Adipocyte (in vitro differentiated cells): ENCODE measurements at regions not wholly inside any gene's neighbourhood (a gene's known extent, or its start where the extent isn't known, plus 50 kb on each side); places are given as distances from the start of the nearest gene placed in this dataset.
"Not testable (repeated sequence)": the region's sequence is repeated elsewhere in the genome, so short reads cannot be mapped to it uniquely, and the experiment has no call there.

Source experiments
- DNase-seq: peaks from one replicate; pipeline ENCODE4 v3.0.0-alpha.2; 2015; ENCODE audit warnings: low read depth
- H3K27me3 ChIP-seq: replicated peaks from 2 replicates; pipeline ENCODE4 v1.7.0; 2013; ENCODE audit warnings: mild to moderate bottlenecking, low read length, moderate library complexity; ENCODE audit not compliant: control insufficient read depth, insufficient read depth
- H3K36me3 ChIP-seq: 2 replicates; pipeline ENCODE4 v1.7.0; 2013; ENCODE audit warnings: low read length, mild to moderate bottlenecking, moderate library complexity; ENCODE audit not compliant: control insufficient read depth, insufficient read depth, severe bottlenecking
- H3K4me1 ChIP-seq: 2 replicates; pipeline ENCODE4 v1.7.0; 2013; ENCODE audit warnings: mild to moderate bottlenecking, low read length, moderate library complexity; ENCODE audit not compliant: control insufficient read depth, insufficient read depth
- H3K4me3 ChIP-seq: 2 replicates; pipeline ENCODE4 v1.7.0; 2013; ENCODE audit warnings: mild to moderate bottlenecking, low read length, moderate library complexity
- H3K9ac ChIP-seq: 2 replicates; pipeline ENCODE4 v1.7.0; 2013; ENCODE audit warnings: mild to moderate bottlenecking, low read length, moderate library complexity
- H3K9me3 ChIP-seq: 2 replicates; pipeline ENCODE4 v1.7.0; 2013; ENCODE audit warnings: mild to moderate bottlenecking, low read length, moderate library complexity; ENCODE audit not compliant: control insufficient read depth

DNA sequence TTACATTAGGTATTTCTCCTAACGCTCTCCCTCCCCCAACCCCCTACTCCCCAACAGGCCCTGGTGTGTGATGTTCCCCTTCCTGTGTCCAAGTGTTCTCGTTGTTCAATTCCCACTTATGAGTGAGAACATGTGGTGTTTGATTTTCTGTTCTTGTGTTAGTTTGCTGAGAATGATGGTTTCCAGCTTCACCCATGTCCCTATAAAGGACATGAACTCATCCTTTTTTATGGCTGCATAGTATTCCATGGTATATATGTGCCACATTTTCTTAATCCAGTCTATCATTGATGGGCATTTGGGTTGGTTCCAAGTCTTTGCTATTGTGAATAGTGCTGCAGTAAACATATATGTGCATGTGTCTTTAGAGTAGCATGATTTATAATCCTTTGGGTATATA is 162.1 kb upstream of the DLX2 start:
- H3K9me3 ChIP-seq, H3K36me3 ChIP-seq, DNase-seq: not testable (repeated sequence)

DNA sequence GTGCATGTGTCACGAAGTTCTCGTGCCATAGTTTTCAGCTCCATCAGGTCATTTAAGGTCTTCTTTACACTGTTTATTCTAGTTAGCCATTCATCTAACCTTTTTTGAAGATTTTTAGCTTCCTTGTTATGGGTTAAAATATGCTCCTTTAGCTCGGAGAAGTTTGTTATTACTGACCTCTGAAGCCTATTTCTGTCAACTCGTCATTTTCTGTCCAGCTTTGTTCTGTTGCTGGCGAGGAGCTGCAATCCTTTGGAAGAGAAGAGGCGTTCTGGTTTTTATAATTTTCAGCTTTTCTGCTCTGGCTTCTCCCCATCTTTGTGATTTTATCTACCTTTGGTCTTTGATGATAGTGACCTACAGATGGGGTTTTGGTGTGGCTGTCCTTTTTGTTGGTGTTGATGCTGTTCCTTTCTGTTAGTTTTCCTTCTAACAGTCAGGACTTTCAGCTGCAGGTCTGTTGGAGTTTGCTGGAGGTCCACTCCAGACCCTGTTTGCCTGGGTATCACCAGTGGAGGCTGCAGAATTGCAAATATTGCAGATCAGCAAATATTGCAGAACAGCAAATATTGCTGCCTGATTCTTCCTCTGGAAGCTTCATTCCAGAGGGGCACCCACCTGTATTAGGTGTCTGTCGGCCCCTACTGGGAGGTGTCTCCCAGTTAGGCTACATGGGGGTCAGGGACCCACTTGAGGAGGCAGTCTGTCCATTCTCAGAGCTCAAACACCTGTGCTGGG is 157.7 kb upstream of the ITGA6 start:
- H3K9me3 ChIP-seq, DNase-seq, H3K27me3 ChIP-seq, H3K4me3 ChIP-seq, H3K4me1 ChIP-seq, H3K36me3 ChIP-seq, H3K9ac ChIP-seq: not testable (repeated sequence)

More for the DNA sequence above, 162.1 kb upstream of the DLX2 start:
- not testable (repeated sequence) for H3K9ac ChIP-seq, H3K4me1 ChIP-seq, H3K4me3 ChIP-seq, H3K27me3 ChIP-seq

- H3K9me3 ChIP-seq = no peaks in the 10 kb centered on the region
- no peak for DNase-seq
- no peaks in the 10 kb centered on the region for H3K36me3 ChIP-seq
- no peak overlapping the region for H3K9ac ChIP-seq
- no peaks in the 10 kb centered on the region for H3K27me3 ChIP-seq
- no peaks in the 10 kb centered on the region for H3K4me1 ChIP-seq
- no peak overlapping the region for H3K4me3 ChIP-seq
Measured at GRCh38 chr2:172270278-172271079, 156.9 kb upstream of the ITGA6 start.

GRCh38 chr2:172273910-172274571 is 153.3 kb upstream of the ITGA6 start:
- H3K4me1 ChIP-seq = no peaks in the 10 kb centered on the region
- DNase-seq = no peak
- no peak overlapping the region for H3K4me3 ChIP-seq
- no peak overlapping the region for H3K9ac ChIP-seq
- peaks cover 4% of the 10 kb centered on the region for H3K9me3 ChIP-seq
- no peaks in the 10 kb centered on the region for H3K36me3 ChIP-seq
- no peaks in the 10 kb centered on the region for H3K27me3 ChIP-seq

GRCh38 chr2:172275239-172275638 is 152.1 kb upstream of the ITGA6 start:
- Histone ChIP-seq H3K9ac (no peak overlapping the region), H3K27me3 (no peaks in the 10 kb centered on the region), H3K9me3 (peaks cover 4% of the 10 kb centered on the region), H3K4me3 (no peak overlapping the region), H3K4me1 (no peaks in the 10 kb centered on the region), H3K36me3 (no peaks in the 10 kb centered on the region)
- DNase-seq = no peak

- Histone ChIP-seq H3K36me3 (no peaks in the 10 kb centered on the region), H3K9me3 (peaks cover 4% of the 10 kb centered on the region), H3K9ac (no peak overlapping the region), H3K27me3 (no peaks in the 10 kb centered on the region), H3K4me1 (no peaks in the 10 kb centered on the region), H3K4me3 (no peak overlapping the region)
- DNase-seq = no peak
Measured at GRCh38 chr2:172276961-172277360, 150.4 kb upstream of the ITGA6 start.

DNA sequence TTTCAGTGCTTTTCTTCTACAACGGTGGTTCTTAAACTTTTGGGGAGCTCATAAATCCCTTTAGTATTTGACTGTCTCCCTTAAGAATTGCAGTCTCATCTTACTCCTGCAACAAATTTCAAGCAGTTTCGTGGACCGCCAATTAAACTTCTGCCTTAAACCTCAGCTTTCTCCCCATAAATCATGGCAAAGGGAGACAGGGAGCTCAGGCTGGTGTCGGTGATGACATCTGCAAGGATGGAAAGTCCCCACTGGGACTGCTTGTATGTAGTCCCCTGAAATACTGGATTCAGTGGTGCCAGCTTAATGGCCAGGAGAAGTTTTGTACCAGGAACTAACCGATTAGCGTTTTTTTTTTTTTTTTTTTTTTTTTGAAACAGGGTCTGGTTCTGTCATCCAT is 148.7 kb upstream of the ITGA6 start:
- H3K27me3 ChIP-seq = no peaks in the 10 kb centered on the region
- peaks cover 4% of the 10 kb centered on the region for H3K9me3 ChIP-seq
- DNase-seq = no peak
- no peak overlapping the region for H3K4me3 ChIP-seq
- no peak overlapping the region for H3K9ac ChIP-seq
- no peaks in the 10 kb centered on the region for H3K4me1 ChIP-seq
- no peaks in the 10 kb centered on the region for H3K36me3 ChIP-seq

DNA sequence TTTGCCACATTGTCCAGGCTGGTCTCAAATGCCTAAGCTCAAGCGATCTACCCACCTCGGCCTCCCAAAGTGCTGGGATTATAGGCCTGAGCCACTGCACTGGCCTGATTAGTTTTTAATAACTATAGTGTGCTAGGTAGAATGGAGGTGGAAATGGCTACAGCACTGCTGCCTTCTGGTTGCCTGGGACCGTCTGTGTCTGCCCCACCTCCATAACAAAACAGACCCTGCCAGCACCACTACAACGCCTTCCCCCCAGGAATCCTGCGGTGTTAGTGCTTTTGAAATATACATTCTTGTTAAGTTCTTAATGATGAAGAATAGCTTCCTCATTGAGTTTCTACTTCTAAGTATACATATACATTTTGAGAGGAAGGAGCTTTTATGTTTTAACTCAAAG is 148.2 kb upstream of the ITGA6 start:
- no peaks in the 10 kb centered on the region for H3K4me1 ChIP-seq
- DNase-seq = no peak
- H3K9me3 ChIP-seq = peaks cover 4% of the 10 kb centered on the region
- H3K27me3 ChIP-seq = no peaks in the 10 kb centered on the region
- no peak overlapping the region for H3K4me3 ChIP-seq
- no peak overlapping the region for H3K9ac ChIP-seq
- H3K36me3 ChIP-seq = no peaks in the 10 kb centered on the region

GRCh38 chr2:172279813-172280212 is 147.6 kb upstream of the ITGA6 start:
- Histone ChIP-seq H3K9ac (no peak overlapping the region), H3K9me3 (peaks cover 4% of the 10 kb centered on the region), H3K27me3 (no peaks in the 10 kb centered on the region), H3K36me3 (no peaks in the 10 kb centered on the region), H3K4me1 (peaks cover under 1% of the 10 kb centered on the region), H3K4me3 (no peak overlapping the region)
- DNase-seq = no peak

GRCh38 chr2:172280571-172281361 is 146.6 kb upstream of the ITGA6 start:
- Histone ChIP-seq H3K36me3 (no peaks in the 10 kb centered on the region), H3K9me3 (peaks cover 4% of the 10 kb centered on the region), H3K9ac (no peak overlapping the region), H3K4me1 (peaks cover 9% of the 10 kb centered on the region), H3K4me3 (no peak overlapping the region), H3K27me3 (no peaks in the 10 kb centered on the region)
- DNase-seq = no peak
